NT2/D1 (cell line): ENCODE measurements at regions not wholly inside any gene's neighbourhood (a gene's known extent, or its start where the extent isn't known, plus 50 kb on each side); places are given as distances from the start of the nearest gene placed in this dataset.
"Not testable (repeated sequence)": the region's sequence is repeated elsewhere in the genome, so short reads cannot be mapped to it uniquely, and the experiment has no call there.

Experiments used
- DNase-seq: peaks from one replicate; pipeline ENCODE4 v3.0.0-alpha.2; 2011; ENCODE audit warnings: low read depth, low spot score
- H3K27me3 ChIP-seq: 2 replicates; pipeline ENCODE4 v1.6.0; 2011; ENCODE audit warnings: mild to moderate bottlenecking; ENCODE audit not compliant: insufficient read length, insufficient read depth
- H3K36me3 ChIP-seq: 2 replicates; pipeline ENCODE4 v1.6.1; 2011; ENCODE audit warnings: mild to moderate bottlenecking, low read length, mixed read lengths; ENCODE audit not compliant: insufficient read depth, insufficient read length
- H3K4me1 ChIP-seq: 2 replicates; pipeline ENCODE4 v1.5.1; 2011; ENCODE audit not compliant: insufficient read depth, insufficient read length
- H3K4me3 ChIP-seq: 2 replicates; pipeline ENCODE4 v1.5.1; 2011; ENCODE audit warnings: low read depth; ENCODE audit not compliant: insufficient read length
- H3K9ac ChIP-seq: 2 replicates; pipeline ENCODE4 v1.6.0; 2011; ENCODE audit warnings: low read depth; ENCODE audit not compliant: insufficient read length
- H3K9me3 ChIP-seq: 2 replicates; pipeline ENCODE4 v1.5.1; 2011; ENCODE audit warnings: mild to moderate bottlenecking, low read length; ENCODE audit not compliant: insufficient read depth
- SUZ12 ChIP-seq: IDR thresholded peaks from 2 replicates; pipeline ENCODE4 v1.6.1; 2011; ENCODE audit not compliant: insufficient read length, insufficient read depth; ENCODE audit errors: extremely low read depth
- YY1 ChIP-seq: IDR thresholded peaks from 2 replicates; pipeline ENCODE4 v1.6.1; 2011; ENCODE audit not compliant: insufficient read length, insufficient read depth
- ZNF274 ChIP-seq: IDR thresholded peaks from 2 replicates; pipeline ENCODE4 v1.6.1; 2011; ENCODE audit warnings: mild to moderate bottlenecking, low read depth, low read length

DNA sequence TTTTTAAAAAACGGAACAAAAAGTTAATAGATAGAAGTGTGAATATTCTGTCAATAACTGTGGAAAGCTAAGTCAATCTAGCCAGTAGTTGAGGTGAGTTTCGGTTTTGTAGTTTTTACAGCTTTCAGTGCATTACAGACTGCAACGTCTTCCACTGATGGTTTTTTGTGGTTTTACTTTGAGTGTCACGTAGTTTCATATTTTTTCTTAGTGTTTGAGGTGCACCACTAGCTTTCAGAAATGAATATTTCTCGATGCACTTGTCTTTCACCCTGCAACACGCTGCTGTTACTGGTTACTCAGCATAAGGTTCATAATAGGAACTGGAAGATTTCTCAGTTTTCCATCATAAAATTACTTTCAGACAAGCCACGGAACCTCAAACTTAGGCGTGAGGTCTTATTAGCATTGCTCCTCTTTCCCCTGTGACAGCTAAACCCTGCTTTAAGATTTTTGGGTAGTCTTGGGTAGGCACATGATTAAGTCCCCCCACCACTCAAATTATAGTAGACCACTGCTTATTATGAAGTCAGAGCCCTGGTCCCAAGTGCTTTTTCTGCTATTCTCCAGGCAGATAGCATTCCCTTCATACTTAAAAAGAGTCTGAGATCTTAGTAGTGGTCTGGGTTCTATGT lies 1412.7 kb downstream of the KCNT2 start:
- no peak overlapping the region for H3K9ac ChIP-seq
- no peaks in the 10 kb centered on the region for H3K9me3 ChIP-seq
- DNase-seq, result no peak
- H3K4me3 ChIP-seq, result no peak overlapping the region
- TF ChIP-seq ZNF274, result no peak
- no peak for TF ChIP-seq YY1
- no peak for TF ChIP-seq SUZ12
- H3K4me1 ChIP-seq, result no peaks in the 10 kb centered on the region
- no peaks in the 10 kb centered on the region for H3K36me3 ChIP-seq
- H3K27me3 ChIP-seq, result no peaks in the 10 kb centered on the region

DNA sequence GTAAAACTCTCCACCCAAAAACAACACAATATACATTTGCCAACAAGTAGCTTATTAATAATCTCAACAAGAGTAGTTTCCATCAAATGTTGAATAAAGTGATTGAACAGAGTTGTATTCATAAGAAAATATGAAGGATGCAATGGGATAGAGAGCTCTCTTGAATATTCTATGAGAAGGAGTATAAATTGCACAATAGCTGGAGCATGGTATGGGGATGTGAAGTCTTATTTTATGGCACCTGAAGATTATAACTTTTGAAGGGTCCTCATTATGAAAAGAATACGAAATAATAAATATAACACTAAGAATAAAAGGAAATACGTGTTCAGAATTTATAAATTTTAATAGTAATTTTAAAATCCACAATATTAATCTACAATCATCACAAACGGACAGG lies 1415.1 kb downstream of the KCNT2 start:
- Histone ChIP-seq H3K36me3 (no peaks in the 10 kb centered on the region), H3K4me1 (no peaks in the 10 kb centered on the region), H3K4me3 (no peak overlapping the region), H3K9ac (no peak overlapping the region), H3K27me3 (no peaks in the 10 kb centered on the region), H3K9me3 (no peaks in the 10 kb centered on the region)
- TF ChIP-seq SUZ12, result no peak
- TF ChIP-seq YY1, result no peak
- TF ChIP-seq ZNF274, result no peak
- DNase-seq, result no peak

- Histone ChIP-seq H3K9ac (no peak overlapping the region), H3K4me3 (no peak overlapping the region), H3K4me1 (no peaks in the 10 kb centered on the region), H3K27me3 (no peaks in the 10 kb centered on the region), H3K9me3 (no peaks in the 10 kb centered on the region), H3K36me3 (no peaks in the 10 kb centered on the region)
- TF ChIP-seq ZNF274 (no peak), YY1 (no peak), SUZ12 (no peak)
- DNase-seq, result no peak
Observed at GRCh38 chr1:195188821-195189220, 1419.4 kb downstream of the KCNT2 start.

DNA sequence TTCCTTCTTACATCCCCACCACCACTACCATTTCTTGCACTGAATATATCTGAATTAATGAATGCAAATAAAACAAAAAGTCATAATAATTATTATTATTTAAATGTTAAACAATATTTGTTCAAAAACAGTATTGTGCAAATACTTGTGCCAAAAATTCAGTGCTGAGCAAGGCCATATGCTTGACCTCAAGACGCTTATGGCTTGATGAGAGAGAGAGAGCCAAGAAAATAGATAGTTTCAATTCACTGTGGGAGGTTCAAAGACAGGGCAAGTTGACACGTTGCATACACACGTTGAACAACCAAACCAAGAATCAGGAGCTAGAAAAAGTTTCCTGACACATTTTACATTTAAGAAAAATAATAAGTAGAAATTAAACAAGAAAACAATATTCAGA lies 1421.7 kb downstream of the KCNT2 start:
- TF ChIP-seq ZNF274, result no peak
- no peak for TF ChIP-seq SUZ12
- TF ChIP-seq YY1, result no peak
- no peaks in the 10 kb centered on the region for H3K27me3 ChIP-seq
- no peak overlapping the region for H3K4me3 ChIP-seq
- no peak for DNase-seq
- H3K36me3 ChIP-seq, result no peaks in the 10 kb centered on the region
- H3K9me3 ChIP-seq, result no peaks in the 10 kb centered on the region
- H3K4me1 ChIP-seq, result no peaks in the 10 kb centered on the region
- H3K9ac ChIP-seq, result no peak overlapping the region

DNA sequence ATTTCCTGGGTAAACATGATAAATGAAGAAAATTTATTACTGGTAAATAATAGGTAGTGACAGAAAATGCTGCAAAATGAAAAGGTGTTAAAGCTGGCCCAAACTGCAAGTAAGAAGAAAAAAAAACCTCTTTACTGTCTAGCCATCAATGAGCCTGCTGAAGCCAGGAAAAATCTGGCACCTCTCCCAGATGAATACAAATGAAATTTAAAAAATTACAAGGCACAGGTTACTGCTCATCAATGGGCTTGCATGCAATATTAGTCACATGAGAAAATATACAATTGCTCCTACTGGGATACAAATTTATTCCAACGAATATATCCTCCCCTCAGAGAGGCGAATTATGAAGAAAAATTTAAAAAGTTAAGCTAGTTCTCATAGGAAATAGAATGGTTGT lies 1422.5 kb downstream of the KCNT2 start:
- H3K9ac ChIP-seq, result no peak overlapping the region
- no peaks in the 10 kb centered on the region for H3K36me3 ChIP-seq
- H3K4me1 ChIP-seq, result no peaks in the 10 kb centered on the region
- no peak for DNase-seq
- no peak for TF ChIP-seq SUZ12
- TF ChIP-seq ZNF274, result no peak
- no peak for TF ChIP-seq YY1
- H3K4me3 ChIP-seq, result no peak overlapping the region
- H3K27me3 ChIP-seq, result no peaks in the 10 kb centered on the region
- H3K9me3 ChIP-seq, result no peaks in the 10 kb centered on the region

GRCh38 chr1:195185321-195185720 lies 1422.9 kb downstream of the KCNT2 start:
- no peak for DNase-seq
- H3K9ac ChIP-seq, result no peak overlapping the region
- TF ChIP-seq ZNF274 (no peak), YY1 (no peak), SUZ12 (no peak)
- no peaks in the 10 kb centered on the region for H3K9me3 ChIP-seq
- H3K4me1 ChIP-seq, result no peaks in the 10 kb centered on the region
- no peak overlapping the region for H3K4me3 ChIP-seq
- H3K36me3 ChIP-seq, result no peaks in the 10 kb centered on the region
- H3K27me3 ChIP-seq, result no peaks in the 10 kb centered on the region

GRCh38 chr1:195173753-195174152 lies 1434.5 kb downstream of the KCNT2 start:
- TF ChIP-seq SUZ12 (no peak), ZNF274 (no peak)
- no peaks in the 10 kb centered on the region for H3K36me3 ChIP-seq
- no peak overlapping the region for H3K9ac ChIP-seq

GRCh38 chr1:195159795-195160194 lies 1448.4 kb downstream of the KCNT2 start:
- not testable (repeated sequence) for H3K36me3 ChIP-seq, H3K9ac ChIP-seq, H3K27me3 ChIP-seq, DNase-seq, H3K4me3 ChIP-seq, H3K9me3 ChIP-seq, H3K4me1 ChIP-seq

More at GRCh38 chr1:195173753-195174152, 1434.5 kb downstream of the KCNT2 start:
- DNase-seq, result no peak
- H3K4me3 ChIP-seq, result no peak overlapping the region
- no peaks in the 10 kb centered on the region for H3K4me1 ChIP-seq
- no peaks in the 10 kb centered on the region for H3K9me3 ChIP-seq
- H3K27me3 ChIP-seq, result no peaks in the 10 kb centered on the region
